ENCODE measurements at regions not wholly inside any gene's neighbourhood (a gene's known extent, or its start where the extent isn't known, plus 50 kb on each side); places are given as distances from the start of the nearest gene placed in this dataset.
A peak's percentile ranks its signal among the peaks of the same experiment; 100 is the strongest.

DNA sequence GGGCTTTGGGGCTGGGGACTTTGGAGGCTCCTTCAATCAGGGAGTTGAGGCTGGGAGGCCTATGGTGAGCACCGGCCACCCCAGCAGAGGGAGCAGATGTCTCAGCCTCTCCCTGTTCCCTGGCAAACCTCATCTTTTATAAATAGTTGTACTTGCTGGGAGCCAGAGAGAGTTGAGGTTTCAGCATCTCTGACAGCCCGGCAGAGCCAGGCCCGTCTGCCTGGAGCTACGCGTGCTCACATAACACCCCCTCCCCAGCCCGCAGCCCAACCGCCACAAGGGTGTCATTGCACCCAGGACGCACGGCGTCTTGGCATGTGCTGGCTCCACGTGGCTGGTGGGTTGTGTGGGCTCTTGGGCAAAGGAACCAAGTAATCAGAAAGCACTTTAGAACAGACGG is 127.1 kb downstream of the CHST1 start:
- no peaks in the 10 kb centered on the region for H3K9me3 ChIP-seq (ENCODE audit: low read depth)
- H3K27me3 ChIP-seq, result peaks cover 36% of the 10 kb centered on the region
- no peaks in the 10 kb centered on the region for H3K36me3 ChIP-seq
- no peak overlapping the region for H3K4me3 ChIP-seq
- H3K27ac ChIP-seq, result no peak overlapping the region
- DNase-seq (ENCODE audit: low read depth in 1 of 2, low spot score in 1 of 2), result peak in 1 of 2 donors; percentile 47
- no peaks in the 10 kb centered on the region for H3K4me1 ChIP-seq (ENCODE audit: low read depth)
- TF ChIP-seq, protein P1, sequence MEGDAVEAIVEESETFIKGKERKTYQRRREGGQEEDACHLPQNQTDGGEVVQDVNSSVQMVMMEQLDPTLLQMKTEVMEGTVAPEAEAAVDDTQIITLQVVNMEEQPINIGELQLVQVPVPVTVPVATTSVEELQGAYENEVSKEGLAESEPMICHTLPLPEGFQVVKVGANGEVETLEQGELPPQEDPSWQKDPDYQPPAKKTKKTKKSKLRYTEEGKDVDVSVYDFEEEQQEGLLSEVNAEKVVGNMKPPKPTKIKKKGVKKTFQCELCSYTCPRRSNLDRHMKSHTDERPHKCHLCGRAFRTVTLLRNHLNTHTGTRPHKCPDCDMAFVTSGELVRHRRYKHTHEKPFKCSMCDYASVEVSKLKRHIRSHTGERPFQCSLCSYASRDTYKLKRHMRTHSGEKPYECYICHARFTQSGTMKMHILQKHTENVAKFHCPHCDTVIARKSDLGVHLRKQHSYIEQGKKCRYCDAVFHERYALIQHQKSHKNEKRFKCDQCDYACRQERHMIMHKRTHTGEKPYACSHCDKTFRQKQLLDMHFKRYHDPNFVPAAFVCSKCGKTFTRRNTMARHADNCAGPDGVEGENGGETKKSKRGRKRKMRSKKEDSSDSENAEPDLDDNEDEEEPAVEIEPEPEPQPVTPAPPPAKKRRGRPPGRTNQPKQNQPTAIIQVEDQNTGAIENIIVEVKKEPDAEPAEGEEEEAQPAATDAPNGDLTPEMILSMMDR (IDR thresholded peaks at IDR 0.05; ENCODE audit: low read depth, low read length), result peak; percentile 21

DNA sequence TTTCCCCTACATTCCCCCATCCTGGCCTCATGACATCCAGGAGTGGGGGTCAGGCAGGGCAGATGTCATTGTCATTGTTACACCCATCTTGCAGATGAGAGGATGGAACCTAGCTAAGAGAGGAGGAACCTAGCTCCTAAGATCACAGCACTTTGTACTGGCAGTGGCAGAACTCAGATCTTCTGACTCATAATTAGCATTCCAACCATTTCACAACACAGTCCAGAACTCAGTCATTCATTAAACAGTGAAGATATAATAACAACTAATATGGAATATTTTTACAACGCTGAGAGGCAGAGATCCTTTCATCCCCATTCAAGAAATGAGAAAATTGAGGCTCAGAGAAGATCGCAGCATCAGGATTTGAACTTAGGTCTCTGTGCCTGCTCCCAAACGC is 127.8 kb downstream of the CHST1 start:
- TF ChIP-seq, protein P1 (IDR thresholded peaks at IDR 0.05; ENCODE audit: low read depth, low read length), result no peak
- H3K27me3 ChIP-seq, result peaks cover 32% of the 10 kb centered on the region
- H3K27ac ChIP-seq, result no peak overlapping the region
- no peak overlapping the region for H3K4me3 ChIP-seq
- H3K36me3 ChIP-seq, result no peaks in the 10 kb centered on the region
- DNase-seq (ENCODE audit: low read depth in 1 of 2, low spot score in 1 of 2), result peak in 1 of 2 donors; percentile 64
- H3K4me1 ChIP-seq (ENCODE audit: low read depth), result no peaks in the 10 kb centered on the region
- H3K9me3 ChIP-seq (ENCODE audit: low read depth), result no peaks in the 10 kb centered on the region

DNA sequence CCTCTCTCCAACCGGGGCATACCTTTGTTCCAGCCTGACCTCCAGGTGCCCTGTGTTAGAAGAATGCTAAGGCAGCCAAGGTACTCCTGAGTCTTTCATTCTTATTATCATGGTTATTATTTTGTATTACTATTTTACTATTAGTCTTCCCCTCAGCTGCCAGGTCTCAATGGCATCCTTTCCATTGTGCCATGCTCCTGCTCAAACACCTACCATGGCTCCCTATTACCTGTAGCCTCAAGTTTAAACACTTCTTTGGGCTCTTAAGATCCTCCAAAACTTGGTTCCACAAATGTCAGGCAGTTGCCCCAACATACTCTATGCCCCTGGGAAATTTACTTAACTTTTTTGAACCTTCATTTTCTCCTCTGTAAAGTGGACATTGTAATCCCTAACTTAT is 130.4 kb downstream of the CHST1 start:
- no peak for DNase-seq (ENCODE audit: low read depth in 1 of 2, low spot score in 1 of 2)

DNA sequence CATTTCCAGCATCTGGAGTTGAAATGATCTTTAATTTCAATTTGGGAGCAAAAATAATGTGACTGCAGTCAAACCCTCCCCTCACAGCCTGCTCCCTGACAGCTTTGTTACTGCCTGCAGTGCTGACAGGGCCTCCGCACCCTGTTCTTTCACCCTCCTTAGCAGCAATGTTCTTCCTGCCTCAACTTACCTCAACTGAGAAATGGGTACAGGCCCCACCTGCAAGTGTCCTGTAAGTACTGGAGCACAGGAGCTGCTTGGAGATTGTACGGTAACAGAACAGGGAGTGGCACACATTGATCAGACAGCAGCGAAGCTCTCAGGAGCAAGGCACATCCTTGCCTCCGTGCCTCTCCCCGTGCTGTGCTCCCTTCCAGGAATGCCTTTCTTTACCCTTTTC is 131.3 kb downstream of the CHST1 start:
- no peaks in the 10 kb centered on the region for H3K4me1 ChIP-seq (ENCODE audit: low read depth)
- peaks cover 12% of the 10 kb centered on the region for H3K27me3 ChIP-seq
- TF ChIP-seq, protein P1 (IDR thresholded peaks at IDR 0.05; ENCODE audit: low read depth, low read length), result no peak
- no peaks in the 10 kb centered on the region for H3K36me3 ChIP-seq
- H3K9me3 ChIP-seq (ENCODE audit: low read depth), result no peaks in the 10 kb centered on the region
- DNase-seq (ENCODE audit: low read depth in 1 of 2, low spot score in 1 of 2), result no peak
- no peak overlapping the region for H3K27ac ChIP-seq
- no peak overlapping the region for H3K4me3 ChIP-seq

More for the DNA sequence above, 130.4 kb downstream of the CHST1 start:
- Histone ChIP-seq H3K27me3 (peaks cover 19% of the 10 kb centered on the region), H3K9me3 (ENCODE audit: low read depth) (no peaks in the 10 kb centered on the region), H3K36me3 (no peaks in the 10 kb centered on the region), H3K27ac (no peak overlapping the region), H3K4me1 (ENCODE audit: low read depth) (no peaks in the 10 kb centered on the region), H3K4me3 (no peak overlapping the region)
- TF ChIP-seq, protein P1 (IDR thresholded peaks at IDR 0.05; ENCODE audit: low read depth, low read length), result no peak

DNA sequence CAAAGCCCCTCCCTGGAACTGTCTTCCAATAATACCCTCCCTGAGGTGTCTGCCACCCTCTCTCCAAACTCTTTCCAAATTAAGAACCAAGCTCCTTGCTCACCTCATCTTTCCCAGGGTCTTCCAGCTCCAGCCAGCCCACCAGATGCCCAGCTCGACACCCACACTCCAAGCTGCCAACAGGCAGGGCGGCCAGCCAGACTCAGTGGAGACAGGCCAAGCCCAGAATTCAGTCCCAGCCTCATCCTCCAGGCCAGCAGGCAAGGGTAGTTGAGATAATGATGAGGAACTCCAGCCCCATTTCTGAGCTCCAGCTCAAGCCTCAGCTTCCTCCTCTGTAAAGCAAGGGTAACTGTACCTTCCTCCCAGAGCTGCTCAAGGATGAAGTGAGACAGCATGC is 132.9 kb downstream of the CHST1 start:
- H3K4me3 ChIP-seq, result no peak overlapping the region
- H3K27me3 ChIP-seq, result peaks cover 4% of the 10 kb centered on the region
- DNase-seq (ENCODE audit: low read depth in 1 of 2, low spot score in 1 of 2), result no peak
- no peak overlapping the region for H3K27ac ChIP-seq
- TF ChIP-seq, protein P1 (IDR thresholded peaks at IDR 0.05; ENCODE audit: low read depth, low read length), result no peak
- H3K9me3 ChIP-seq (ENCODE audit: low read depth), result no peaks in the 10 kb centered on the region
- no peaks in the 10 kb centered on the region for H3K36me3 ChIP-seq
- no peaks in the 10 kb centered on the region for H3K4me1 ChIP-seq (ENCODE audit: low read depth)

DNA sequence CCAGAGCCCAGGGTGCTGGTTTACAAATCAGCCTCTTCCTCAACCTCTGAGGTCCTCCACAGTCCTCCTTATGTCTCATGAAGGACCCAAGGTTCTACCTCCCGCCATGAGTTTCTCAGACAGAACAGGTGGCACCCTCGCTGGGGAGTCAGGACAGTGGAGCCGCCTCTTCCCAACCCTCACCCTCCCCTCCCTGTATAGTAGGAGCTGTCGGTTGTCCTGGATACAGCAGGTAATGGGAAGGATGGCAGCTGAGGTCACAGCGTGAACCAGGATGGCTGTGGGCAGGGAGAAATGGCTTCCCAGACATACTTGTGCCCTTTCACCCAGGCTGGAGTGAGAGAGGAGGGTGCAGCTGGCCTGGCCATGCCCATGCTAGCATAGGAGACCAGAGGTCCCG is 134.6 kb downstream of the CHST1 start:
- Histone ChIP-seq H3K4me1 (ENCODE audit: low read depth) (no peaks in the 10 kb centered on the region), H3K36me3 (no peaks in the 10 kb centered on the region), H3K9me3 (ENCODE audit: low read depth) (no peaks in the 10 kb centered on the region), H3K27ac (no peak overlapping the region), H3K4me3 (no peak overlapping the region), H3K27me3 (no peaks in the 10 kb centered on the region)
- DNase-seq (ENCODE audit: low read depth in 1 of 2, low spot score in 1 of 2), result no peak
- TF ChIP-seq, protein P1 (IDR thresholded peaks at IDR 0.05; ENCODE audit: low read depth, low read length), result no peak
